ENCODE measurements at regions not wholly inside any gene's neighbourhood (a gene's known extent, or its start where the extent isn't known, plus 50 kb on each side); places are given as distances from the start of the nearest gene placed in this dataset.

- no peak for DNase-seq
Observed at GRCh38 chr4:140271553-140271952, 101.9 kb upstream of the SCOC start.

DNA sequence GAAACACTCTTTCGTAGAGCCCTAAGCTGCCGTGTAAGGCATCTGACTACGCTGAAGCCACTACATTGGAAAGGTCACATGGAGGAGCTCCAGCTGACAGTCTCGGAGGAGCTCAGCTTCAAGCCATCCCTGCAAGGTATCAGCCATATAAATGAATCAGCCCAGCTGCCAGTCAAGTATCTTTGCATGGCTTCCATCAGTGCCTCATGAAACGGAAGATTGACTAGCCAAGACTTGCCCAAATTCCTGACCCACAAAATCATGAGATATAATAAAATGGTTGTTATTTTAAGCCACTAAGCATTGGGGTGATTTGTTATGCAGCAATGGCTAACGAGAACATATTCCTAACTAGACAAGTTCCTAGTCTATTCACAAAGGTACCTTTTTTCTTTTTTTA is 104.1 kb upstream of the SCOC start:
- no peak for DNase-seq

DNA sequence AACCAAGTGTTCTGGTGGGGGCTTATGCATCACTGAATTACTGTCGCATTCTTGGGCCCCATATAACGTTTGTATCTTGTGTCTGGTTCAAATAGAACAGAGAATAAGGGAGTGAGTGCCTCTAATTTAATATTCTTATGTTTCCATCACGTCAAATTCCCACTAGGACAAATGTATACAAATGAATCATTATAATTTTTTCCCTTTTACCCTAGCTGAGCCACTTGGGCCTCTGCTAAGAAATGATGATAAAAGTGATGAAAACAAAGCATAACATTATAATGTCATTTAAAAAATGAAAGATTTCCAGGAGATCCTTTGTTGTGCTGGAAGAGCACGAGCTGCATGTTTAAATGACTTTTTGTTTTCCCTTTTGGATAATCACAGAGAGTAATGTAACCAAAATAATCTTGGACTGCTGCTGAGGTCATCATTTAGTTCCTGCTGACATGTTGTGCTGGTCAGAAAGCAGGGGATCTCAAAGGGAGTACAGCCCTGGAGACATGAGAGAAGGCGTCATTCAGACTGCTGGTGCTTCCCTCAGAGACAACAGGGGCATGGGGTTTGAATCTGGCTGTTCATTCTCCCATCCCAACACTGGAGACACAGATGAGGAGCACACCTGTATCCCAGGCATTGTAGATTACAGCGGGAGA is 105.1 kb upstream of the SCOC start:
- DNase-seq = no peak

- no peak for DNase-seq
Observed at GRCh38 chr4:140267576-140267975, 105.9 kb upstream of the SCOC start.

DNA sequence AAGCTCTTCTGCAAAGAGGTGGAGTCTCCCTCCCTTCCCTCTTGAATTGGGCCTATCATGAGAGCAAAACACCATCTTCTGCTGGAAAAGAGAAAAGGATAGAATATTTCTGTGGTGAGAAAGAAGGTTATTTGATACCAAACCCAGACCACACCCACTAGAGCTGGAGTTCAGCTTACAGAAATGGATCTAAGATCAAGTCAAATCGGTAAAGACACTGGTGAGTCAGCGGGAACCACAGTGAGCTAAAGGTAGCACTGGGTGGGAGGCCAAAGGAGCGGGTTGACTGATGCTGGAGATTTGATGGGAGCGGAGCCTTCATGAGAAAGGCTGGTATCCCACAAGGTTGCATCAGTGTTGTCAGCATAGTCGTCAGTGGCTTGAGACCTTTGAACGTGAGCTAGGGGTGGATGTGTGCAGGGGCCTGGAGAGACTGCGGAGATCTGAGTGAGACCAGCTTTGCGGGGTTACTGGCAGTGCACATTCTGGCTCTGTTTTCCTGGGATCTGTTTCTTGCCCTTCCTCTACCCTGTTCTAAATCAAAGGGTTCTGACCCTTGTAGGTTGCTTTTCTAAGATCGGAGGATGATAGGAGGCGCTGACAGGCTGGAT is 106.4 kb upstream of the SCOC start:
- no peak for DNase-seq

GRCh38 chr4:140260227-140260626 is 106.2 kb upstream of the MAML3 start:
- DNase-seq = no peak

- no peak for DNase-seq
Observed at GRCh38 chr4:140258476-140258875, 104.5 kb upstream of the MAML3 start.

DNA sequence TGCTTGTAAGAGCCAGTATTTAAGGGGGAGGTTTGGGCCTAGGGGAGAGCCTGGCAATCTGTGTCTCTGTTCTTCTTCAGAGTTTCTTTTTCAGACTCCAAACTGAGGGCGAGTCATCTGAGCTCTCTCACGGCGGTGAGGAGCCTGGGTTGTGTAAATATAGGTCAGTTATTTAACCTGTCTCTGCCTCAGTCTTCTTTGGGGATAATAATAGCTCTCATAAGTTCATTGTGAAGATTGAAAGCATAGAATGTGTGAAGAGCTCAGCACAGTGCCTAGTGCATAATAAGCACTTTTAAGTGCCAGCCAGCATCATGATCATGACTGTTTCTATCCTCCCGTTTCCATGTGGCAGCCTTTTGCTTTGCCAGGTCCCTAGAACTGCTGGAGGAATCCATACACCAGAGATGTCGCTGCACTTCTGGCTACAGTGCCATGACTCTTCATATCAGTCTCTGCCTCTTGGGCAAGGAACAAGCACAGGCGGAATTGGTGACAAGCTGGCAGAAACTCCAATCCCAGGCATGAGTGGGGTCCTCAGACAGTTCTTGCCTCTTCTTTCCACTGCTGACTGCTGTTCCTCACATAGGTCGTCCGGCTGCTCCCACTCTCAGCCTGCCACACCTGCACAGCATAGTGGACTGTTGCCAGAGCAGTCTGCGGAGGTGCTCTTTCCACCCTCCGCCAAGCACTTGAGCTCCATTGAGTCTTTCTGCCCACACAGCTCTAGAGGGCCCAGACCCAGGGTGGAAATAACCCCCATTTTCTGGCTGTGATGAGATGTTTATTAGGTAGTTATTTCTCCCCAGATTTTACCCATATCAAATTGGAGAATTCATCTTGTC is 103.7 kb upstream of the MAML3 start:
- DNase-seq = peak; percentile 72

DNA sequence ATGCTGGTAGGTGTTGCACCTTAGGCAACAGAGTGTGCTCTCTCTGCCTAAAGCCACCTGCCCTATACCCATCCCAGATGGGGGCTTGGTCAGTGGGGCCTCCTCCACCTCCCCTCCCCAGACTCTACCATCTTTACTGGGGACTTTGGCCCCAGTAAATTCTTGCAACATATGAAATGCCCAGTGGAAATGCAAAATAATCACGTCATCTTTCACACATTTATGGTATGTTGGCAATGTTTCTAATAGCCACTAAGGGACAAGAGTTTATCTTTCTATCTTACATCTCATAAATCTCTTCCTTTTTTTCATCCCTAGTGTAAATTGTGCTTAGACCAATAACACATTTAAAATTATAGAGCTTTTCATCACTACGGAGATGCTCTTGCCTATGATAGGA is 103.0 kb upstream of the MAML3 start:
- DNase-seq = no peak

DNA sequence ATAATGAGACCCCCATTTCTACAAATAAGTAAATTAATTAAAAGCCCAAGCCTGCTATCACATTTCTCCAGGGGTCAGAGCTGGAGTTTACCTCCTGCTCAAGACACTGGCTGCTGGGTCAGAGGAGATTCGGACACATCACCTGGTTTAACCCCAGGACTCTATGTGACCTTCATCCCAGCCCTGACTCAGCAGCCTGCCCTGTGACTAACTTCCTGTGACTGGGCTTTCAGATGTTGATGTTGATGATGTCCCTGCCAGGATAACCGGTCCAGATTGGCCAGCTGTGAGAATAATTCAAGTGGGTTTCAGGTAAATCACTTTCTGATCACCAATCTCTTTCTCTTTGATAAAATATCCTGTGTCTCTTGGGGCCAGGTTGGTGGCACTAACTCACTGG is 102.4 kb upstream of the MAML3 start:
- no peak for DNase-seq

DNA sequence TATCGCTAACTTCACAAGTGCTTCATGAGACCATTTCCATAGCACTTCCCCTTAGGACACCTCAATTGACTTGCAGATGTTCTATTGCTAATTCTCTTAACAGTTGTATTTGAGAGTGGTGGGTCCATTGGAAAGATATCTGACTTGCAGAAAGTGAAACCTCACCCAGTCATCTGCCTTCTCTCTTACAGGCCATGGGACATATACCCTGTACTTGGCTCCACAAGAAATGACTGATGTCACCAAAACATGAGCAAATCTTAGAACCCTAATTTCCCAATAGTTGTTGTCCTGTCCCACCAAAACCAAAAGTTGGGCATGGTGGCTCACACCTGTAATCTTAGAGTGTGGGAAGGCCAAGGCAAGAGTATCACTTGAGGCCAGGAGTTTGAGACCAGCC is 101.9 kb upstream of the MAML3 start:
- DNase-seq = no peak

DNA sequence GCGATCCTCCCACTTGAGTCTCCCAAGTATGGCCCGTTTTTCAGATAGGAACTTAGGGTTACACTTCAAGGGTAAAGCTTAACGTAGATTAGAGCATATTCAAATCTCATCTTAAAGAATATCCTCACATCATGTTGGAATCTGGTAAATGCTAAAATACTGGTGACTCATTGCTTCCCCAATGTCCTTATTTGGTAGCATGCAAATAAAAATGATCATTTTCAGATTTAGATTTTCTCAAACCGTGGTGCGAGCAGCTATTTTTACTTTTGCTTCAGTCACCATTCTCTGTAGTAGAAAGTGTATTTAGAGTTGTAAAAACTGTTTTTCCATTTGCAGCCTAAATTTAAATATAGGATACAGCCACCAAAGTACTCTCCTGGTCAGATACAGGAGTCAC is 101.5 kb upstream of the MAML3 start:
- DNase-seq = no peak

DNA sequence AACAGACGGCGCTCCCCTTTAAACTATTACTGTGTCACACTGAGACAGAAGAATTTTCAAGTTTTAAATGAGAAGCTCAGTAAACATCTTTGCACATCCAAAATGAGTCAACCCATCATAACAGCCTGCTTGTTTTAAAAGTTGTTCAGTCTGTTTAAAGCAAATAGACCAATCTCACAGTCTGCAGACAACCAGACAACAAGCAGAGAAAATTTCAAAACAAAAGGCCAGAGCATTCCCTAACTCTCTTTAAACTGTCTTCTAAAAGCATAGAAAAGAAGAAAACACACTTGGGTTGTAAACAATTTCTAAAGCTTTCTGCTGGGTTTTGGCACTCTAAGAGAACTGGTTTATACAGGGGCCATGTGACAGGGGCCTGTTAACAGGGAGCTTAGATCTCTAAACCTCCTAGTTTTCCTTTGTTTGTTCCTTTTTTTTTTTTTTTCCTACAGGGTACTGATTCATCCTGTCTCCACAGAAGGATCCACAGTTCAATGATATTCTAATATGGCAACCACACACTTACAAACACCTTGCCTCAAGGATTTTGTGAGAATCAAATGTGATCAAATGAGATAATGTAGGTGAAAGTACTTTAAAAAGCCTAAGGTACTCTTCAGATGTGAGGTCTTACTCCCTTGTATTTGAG is 100.8 kb upstream of the MAML3 start:
- no peak for DNase-seq

DNA sequence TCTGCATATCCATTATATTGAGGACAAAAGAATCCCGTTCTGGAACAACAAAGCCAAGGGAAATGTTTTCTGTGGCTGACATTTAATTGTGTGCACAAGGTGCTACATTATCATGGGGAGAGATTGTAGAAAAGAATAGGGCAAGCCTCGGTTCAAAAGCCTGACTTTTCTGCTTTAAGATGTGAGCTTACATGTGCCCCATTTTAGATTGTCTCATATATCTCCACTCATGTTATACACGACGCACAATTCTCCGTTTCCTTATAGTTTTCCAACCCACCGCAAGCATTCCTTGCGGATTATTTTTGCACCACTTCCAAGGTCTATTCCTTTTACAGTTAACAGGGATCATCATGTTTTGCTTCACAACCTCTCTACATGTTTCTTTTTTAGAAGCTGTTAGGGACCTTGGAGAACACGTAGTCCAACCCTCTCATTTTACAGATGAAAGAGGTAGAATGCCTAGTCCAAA is 99.6 kb upstream of the MAML3 start:
- peak; percentile 29 for DNase-seq

DNA sequence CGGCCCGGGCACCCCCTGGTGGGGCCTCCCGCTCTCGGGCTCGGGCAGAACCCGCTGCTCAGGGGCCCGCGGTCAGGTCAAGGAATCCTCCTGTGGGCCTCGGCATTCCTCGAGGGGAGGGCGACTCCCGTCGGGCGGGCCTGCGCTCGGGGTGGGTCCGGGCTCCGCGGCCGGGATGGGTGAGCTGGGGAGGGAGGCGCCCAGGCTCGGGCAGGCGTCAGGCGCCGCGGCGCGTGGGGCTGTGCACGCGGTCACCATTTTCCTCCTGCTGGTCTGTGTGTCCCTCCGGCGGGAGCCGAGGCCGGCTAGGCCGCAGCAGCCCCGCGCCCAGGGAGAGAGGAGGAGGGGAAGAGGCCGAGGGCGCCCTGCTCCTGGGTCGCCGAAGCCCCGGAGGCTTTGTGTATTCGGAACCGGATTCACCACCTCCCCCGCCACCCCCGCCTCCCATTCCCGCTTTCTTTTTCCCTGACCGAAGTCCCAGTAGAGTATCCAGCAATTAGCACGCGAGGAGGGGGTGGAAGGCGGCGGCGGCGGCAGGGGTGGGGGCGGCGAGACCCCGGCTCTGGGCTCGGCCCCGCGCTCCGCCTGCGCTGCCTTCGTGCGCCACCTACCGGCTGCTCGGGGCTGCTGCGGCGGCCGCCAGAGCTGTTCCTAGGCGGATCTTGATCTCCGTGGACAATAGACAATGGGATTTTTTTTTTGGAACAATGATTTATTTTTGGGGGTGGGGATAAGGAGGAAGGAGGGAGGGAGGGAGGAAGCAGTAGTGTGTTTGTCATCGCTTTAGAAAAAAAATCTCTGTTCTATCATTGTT is 99.0 kb upstream of the MAML3 start:
- peak; percentile 77 for DNase-seq

DNA sequence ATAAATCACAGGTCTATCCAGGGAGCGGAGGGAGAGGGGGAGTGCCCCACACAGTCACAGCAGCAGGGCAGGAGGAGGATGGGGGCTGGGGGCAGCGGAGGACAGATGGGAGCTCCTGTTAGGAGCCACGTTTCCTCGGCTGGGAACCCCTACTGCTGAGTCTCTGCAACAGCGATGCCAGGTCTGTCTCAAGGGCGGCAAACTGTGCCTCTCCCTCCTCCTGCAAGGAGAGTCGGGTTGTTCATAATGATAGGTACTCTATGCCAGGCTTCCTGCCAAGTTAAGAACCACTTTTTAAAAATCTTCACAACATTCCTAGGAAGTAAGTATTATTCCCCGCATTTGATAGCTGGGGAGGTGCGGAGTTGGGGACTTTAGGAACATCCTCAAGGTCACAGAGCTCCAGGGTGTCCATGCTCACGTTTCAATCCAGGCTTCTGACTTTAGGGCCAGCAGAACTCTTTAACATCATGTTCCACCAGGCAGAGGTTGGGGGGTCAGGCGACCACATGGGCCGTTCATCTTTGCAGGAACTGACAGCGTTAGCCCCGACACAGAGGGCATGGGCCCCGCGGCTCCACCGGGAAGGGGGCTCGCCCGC is 98.3 kb upstream of the MAML3 start:
- peak; percentile 32 for DNase-seq

- DNase-seq = no peak
Observed at GRCh38 chr4:140251571-140251970, 97.6 kb upstream of the MAML3 start.

- no peak for DNase-seq
Observed at GRCh38 chr4:140250989-140251552, 97.1 kb upstream of the MAML3 start.

DNA sequence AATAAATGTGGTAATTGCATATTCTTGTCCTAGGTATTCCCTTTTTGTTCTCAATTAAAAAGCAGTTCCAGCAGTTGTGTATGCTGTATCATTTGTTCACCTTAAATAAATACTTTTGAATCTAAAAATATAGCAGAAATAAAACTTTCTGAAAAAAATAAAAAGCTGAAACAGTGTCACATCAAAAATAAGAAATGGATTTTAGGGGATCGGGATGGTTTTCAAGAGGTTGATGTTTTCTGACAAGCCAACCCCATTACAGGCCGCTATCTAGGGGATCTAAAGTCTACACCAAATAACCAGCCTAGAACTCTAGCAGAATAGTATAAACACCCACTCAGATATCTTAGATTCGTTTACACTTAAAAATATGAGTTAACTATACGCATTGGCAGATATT is 95.4 kb upstream of the MAML3 start:
- DNase-seq = no peak

DNA sequence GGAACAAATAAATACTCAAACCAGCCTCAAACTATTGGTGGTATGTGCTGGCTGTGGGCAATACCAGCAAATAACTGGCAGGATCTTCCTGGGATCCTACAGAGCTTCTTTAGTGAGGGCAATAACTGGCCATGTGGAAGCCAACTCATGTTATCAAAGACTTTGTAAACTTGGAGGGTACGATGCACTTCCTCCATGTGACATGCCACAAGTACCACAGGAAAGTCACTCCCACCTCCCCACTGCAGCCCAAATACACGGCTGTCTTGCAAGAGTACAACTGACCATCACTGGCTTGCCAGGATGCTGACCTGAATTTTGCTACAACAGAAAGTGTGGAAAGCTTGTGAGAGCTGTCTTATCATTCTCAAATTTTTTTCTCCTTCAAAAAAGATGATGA is 93.3 kb upstream of the MAML3 start:
- DNase-seq = no peak

DNA sequence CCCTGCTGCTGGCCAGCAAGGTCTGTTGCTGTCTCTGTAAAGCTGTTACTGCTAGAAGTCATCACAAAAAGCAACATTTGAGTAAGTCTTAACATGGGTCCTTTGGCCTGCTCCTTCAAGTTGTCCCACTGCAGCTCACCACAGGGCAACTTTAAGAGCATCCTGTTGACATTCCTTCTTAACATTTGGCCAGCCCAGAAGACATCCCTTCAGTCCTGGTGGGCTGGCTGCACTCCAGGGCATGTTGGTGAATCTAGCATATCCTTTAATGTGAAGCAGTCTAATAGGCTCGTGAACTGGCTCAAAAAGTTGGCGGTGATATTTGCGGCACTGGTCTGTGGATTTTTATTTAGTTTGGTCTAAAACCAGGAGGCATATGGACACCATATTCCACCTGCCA is 92.2 kb upstream of the MAML3 start:
- DNase-seq = no peak

DNA sequence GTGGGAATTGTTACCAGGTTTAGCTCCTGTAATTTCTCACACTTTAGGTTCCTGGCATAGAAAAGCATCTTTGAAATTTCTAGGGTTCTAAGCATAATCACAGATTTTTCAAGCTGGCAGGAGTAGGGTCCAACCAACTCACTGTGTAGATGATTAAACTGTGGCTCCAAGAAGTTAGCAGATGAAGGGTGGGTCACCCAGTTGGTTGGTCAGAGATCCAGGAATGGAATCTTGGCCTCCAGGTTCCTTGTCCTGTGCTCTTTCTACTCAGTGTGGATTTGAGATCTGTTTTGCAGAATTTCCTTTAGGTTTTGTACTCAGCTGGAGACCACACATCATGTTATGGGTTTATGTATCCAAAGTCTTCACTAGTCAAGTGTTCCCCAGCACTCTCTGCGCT is 90.3 kb upstream of the MAML3 start:
- DNase-seq = no peak

All from NCI-H2227 treated with DMSO at 0.1 percent for 48 hours (cell line).